Testis (tissue), 2 donors: ENCODE measurements at regions not wholly inside any gene's neighbourhood (a gene's known extent, or its start where the extent isn't known, plus 50 kb on each side); places are given as distances from the start of the nearest gene placed in this dataset.

Source experiments
- CTCF ChIP-seq, 3 experiments: fragments of 450-650 bp in 2 of 3; fragments of 200-600 bp in 1 of 3; sonication (generic) in 1 of 3; IDR thresholded peaks; one replicate each; pipeline ENCODE4 v1.5.1; 2016 to 2019; ENCODE audit warnings: antibody characterized with exemption in 3 of 3, mild to moderate bottlenecking in 2 of 3, moderate library complexity in 1 of 3
- POLR2A ChIP-seq: fragments of 450-650 bp; IDR thresholded peaks from one replicate; pipeline ENCODE4 v1.6.1; 2017; ENCODE audit warnings: antibody characterized with exemption, mild to moderate bottlenecking, moderate library complexity

- TF ChIP-seq CTCF (IDR thresholded peaks at IDR 0.05): no peak
- TF ChIP-seq POLR2A: no peak
Observed at GRCh38 chr1:96240438-96240837, 481.1 kb upstream of the PTBP2 start.
